Nephron progenitor cell (in vitro differentiated cells): ENCODE measurements at regions not wholly inside any gene's neighbourhood (a gene's known extent, or its start where the extent isn't known, plus 50 kb on each side); places are given as distances from the start of the nearest gene placed in this dataset.

Experiments
- DNase-seq: peaks from one replicate; pipeline ENCODE4 v3.0.0; 2021
- H3K27ac Mint-ChIP-seq: 2 replicates; pipeline ENCODE4 v1.8.0; 2021; ENCODE audit warnings: mild to moderate bottlenecking, moderate library complexity, mixed read lengths
- H3K27me3 Mint-ChIP-seq: 2 replicates; pipeline ENCODE4 v1.8.0; 2021; ENCODE audit warnings: mild to moderate bottlenecking, low read depth, mixed read lengths; ENCODE audit not compliant: poor library complexity
- H3K36me3 Mint-ChIP-seq: 2 replicates; pipeline ENCODE4 v1.8.0; 2021; ENCODE audit warnings: low read depth, mixed read lengths
- H3K4me1 Mint-ChIP-seq: 2 replicates; pipeline ENCODE4 v1.8.0; 2021; ENCODE audit warnings: mixed read lengths
- H3K4me3 Mint-ChIP-seq: 2 replicates; pipeline ENCODE4 v1.8.0; 2021; ENCODE audit warnings: mild to moderate bottlenecking, moderate library complexity, mixed read lengths
- H3K9me3 Mint-ChIP-seq: 2 replicates; pipeline ENCODE4 v1.8.0; 2021; ENCODE audit warnings: mild to moderate bottlenecking, moderate library complexity, mixed read lengths
- TF ChIP-seq, protein P1 (sequence below): fragments of 200-600 bp; sonication (generic); IDR thresholded peaks from 2 replicates; pipeline ENCODE4 v1.5.0; 2021; ENCODE audit warnings: antibody characterized with exemption

DNA sequence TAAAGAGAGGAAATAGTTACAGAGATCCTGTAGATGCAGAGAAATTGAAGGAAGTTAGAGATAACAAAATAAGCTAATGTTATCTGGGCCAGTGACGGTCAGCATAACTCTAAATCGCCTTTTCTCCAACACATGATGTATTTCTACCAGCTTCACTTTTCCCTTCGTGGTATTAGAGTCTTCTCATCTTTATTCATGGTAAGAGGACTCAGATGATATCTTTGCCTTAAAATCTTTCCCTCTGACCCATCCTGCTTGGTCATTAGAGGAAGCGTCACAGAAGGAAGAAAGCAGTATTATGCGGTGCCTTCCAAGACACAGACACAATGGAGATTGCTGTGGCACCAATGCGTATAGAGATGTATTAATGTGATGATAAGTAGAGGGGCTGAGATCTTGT lies 320.7 kb upstream of the GOLIM4 start:
- Mint-ChIP-seq H3K27ac (no peak overlapping the region), H3K4me1 (no peaks in the 10 kb centered on the region)

DNA sequence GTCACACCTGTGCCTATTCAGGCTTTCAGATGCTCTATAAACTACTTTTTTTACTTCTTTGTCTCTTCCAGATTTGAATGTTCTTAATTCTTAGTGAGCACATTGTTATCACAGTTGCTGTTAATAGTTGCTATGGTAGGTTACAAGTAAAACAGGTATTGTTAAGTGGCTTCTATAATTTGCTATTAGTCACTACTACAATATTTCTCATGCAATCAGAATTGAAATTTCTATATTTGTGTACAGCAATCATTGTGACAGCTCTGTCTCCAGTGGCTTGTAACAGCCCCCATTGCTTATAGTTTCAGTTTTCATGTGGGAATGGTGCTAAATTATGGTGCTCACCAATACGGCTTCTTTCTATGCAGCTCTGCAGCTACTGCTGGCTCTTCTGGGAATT lies 318.4 kb upstream of the GOLIM4 start:
- Mint-ChIP-seq H3K4me3 (no peak overlapping the region), H3K9me3 (peaks cover 8% of the 10 kb centered on the region), H3K27ac (peak overlapping the region; percentile 10), H3K4me1 (no peaks in the 10 kb centered on the region), H3K36me3 (no peaks in the 10 kb centered on the region), H3K27me3 (no peaks in the 10 kb centered on the region)
- TF ChIP-seq, protein P1, sequence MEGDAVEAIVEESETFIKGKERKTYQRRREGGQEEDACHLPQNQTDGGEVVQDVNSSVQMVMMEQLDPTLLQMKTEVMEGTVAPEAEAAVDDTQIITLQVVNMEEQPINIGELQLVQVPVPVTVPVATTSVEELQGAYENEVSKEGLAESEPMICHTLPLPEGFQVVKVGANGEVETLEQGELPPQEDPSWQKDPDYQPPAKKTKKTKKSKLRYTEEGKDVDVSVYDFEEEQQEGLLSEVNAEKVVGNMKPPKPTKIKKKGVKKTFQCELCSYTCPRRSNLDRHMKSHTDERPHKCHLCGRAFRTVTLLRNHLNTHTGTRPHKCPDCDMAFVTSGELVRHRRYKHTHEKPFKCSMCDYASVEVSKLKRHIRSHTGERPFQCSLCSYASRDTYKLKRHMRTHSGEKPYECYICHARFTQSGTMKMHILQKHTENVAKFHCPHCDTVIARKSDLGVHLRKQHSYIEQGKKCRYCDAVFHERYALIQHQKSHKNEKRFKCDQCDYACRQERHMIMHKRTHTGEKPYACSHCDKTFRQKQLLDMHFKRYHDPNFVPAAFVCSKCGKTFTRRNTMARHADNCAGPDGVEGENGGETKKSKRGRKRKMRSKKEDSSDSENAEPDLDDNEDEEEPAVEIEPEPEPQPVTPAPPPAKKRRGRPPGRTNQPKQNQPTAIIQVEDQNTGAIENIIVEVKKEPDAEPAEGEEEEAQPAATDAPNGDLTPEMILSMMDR: no peak
- DNase-seq: no peak

More for the DNA sequence above, 320.7 kb upstream of the GOLIM4 start:
- no peaks in the 10 kb centered on the region for H3K9me3 Mint-ChIP-seq
- no peaks in the 10 kb centered on the region for H3K36me3 Mint-ChIP-seq
- TF ChIP-seq, protein P1: no peak
- no peak for DNase-seq
- H3K27me3 Mint-ChIP-seq: no peaks in the 10 kb centered on the region
- no peak overlapping the region for H3K4me3 Mint-ChIP-seq

DNA sequence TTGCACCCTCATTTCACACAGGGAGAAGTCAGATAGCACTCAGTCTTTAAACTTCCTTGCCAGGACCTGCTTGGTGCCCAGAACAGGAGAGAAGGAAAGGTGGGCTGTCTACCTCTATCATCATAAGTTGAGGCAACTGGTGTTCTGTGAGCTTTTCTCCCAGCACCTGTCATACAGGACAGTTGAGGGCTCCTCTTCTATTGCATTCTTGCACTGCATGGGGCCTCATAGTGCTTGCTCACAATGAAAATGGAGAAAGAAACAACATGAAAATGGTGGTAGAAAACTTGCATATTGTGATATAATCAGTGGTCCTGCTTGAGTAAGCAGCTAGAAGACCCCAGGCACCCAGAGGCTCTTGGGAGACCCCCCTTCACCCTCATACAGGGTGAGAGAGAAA lies 311.7 kb upstream of the GOLIM4 start:
- no peak overlapping the region for H3K4me3 Mint-ChIP-seq
- H3K4me1 Mint-ChIP-seq: no peaks in the 10 kb centered on the region
- no peaks in the 10 kb centered on the region for H3K27me3 Mint-ChIP-seq
- DNase-seq: no peak
- TF ChIP-seq, protein P1: no peak
- H3K27ac Mint-ChIP-seq: no peak overlapping the region
- H3K36me3 Mint-ChIP-seq: no peaks in the 10 kb centered on the region
- H3K9me3 Mint-ChIP-seq: peaks cover 8% of the 10 kb centered on the region

DNA sequence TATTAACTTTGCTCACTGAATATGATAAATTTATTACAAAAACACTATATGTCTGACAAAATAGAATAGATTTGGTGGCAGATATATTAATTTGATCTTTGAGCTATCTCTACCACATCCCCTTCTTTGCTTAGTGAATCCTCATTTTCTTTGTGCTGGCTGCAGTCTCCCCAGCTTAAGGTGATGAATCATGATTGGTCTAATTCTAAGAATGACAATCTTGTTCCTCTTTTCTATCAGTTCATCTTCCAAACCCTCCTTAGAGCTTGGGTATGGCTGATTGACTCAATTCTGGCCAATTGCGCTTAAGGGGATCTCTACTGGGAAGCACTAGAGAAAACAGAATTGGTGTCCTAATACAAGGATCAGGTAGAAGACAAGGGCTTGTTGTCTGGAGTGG lies 309.6 kb upstream of the GOLIM4 start:
- Mint-ChIP-seq H3K27ac (peak overlapping the region; percentile 50), H3K9me3 (peaks cover 7% of the 10 kb centered on the region), H3K36me3 (no peaks in the 10 kb centered on the region), H3K4me3 (no peak overlapping the region), H3K27me3 (no peaks in the 10 kb centered on the region), H3K4me1 (no peaks in the 10 kb centered on the region)
- TF ChIP-seq, protein P1: no peak
- DNase-seq: no peak

DNA sequence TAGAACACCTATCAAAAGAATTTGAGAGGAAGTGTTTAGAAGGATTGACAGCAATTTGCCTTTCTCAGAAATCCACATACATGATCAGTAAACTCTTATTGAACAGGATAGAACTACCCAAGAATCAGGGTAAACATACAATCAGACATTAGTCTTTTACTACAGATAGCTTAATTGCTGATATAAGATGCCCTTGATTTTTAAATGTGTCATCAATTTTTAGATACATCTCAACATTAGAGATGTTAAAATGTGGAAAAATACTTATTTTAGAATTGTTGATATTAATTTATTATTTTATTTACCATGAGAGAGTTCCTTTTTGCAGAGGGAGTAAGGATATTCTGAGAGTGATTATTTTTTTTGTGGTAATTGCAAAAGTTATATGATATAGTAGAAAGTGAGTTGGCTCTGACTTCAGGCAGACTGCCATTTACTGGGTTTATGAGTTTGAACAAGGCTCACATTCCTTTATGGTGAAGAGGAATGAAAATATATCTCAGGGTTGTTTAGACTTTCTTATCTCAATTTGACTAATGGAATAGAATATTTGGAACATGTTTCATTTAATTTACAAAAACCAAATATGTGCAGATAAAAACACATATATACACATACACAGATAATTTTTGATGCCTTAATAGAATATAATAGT lies 302.8 kb upstream of the GOLIM4 start:
- Mint-ChIP-seq H3K4me3 (no peak overlapping the region), H3K27me3 (no peaks in the 10 kb centered on the region)

DNA sequence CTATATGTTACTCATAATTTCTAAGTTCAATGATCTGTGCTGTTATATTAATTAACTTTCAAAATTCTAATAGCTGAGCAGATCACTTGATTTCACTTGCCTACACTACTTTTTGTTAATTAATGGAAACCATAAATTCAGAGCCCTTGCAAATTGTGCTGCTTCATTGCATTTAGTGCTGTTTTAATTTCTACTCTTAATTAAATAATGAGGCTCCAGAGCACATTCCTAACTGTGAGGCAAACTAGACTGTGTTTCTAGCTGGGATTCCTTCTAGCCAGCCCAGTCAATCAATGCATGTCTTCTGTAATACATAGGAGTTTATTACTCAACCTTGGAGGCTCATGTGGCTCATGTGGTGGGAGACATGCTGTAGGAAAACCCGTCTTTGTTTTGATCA lies 301.1 kb upstream of the GOLIM4 start:
- H3K36me3 Mint-ChIP-seq: no peaks in the 10 kb centered on the region
- no peaks in the 10 kb centered on the region for H3K27me3 Mint-ChIP-seq
- no peak overlapping the region for H3K4me3 Mint-ChIP-seq
- no peak overlapping the region for H3K27ac Mint-ChIP-seq
- no peaks in the 10 kb centered on the region for H3K4me1 Mint-ChIP-seq
- no peak for DNase-seq
- TF ChIP-seq, protein P1: no peak
- no peaks in the 10 kb centered on the region for H3K9me3 Mint-ChIP-seq

More for the DNA sequence above, 302.8 kb upstream of the GOLIM4 start:
- Mint-ChIP-seq H3K4me1 (no peaks in the 10 kb centered on the region), H3K36me3 (no peaks in the 10 kb centered on the region), H3K9me3 (no peaks in the 10 kb centered on the region), H3K27ac (no peak overlapping the region)
- TF ChIP-seq, protein P1: no peak
- no peak for DNase-seq
